ENCODE measurements at regions not wholly inside any gene's neighbourhood (a gene's known extent, or its start where the extent isn't known, plus 50 kb on each side); places are given as distances from the start of the nearest gene placed in this dataset.

DNA sequence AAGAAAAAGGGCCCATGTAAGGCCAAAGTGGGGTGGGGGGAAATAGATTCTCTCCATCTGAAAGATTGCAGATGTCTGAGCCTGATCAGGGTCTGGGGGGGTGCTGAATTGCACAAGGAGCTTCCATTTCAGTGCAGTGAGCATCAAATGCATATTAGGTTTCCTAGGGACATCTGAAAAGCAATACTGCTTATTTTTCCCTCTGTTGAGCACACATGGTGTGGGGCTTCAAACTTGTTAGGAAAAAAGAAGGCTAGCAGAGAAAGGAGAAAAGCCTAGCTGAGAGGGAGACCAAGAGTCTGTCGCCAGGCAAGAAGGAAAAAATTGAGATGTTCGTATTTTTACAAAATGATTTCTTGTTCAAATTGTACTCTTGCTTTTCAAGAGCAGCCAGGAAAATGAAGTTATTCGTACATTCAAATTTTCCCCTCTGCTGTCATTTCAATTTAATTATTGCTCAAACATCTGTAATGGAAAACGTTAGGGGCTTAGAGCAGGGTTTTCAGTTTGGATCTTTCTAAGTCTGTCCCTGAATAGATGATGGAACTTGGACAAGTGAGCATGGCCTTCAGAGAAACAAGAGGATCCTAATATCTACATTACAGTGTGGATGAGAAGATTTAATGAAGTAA is 191.9 kb upstream of the GAS1 start:
- TF ChIP-seq EZH2 (IDR thresholded peaks at IDR 0.05; ENCODE audit: insufficient read depth, poor library complexity, severe bottlenecking) (no peak), EZH2phosphoT487 (IDR thresholded peaks at IDR 0.05; ENCODE audit: insufficient read depth, low read depth) (no peak)
